MM.1S (cell line): ENCODE measurements at regions not wholly inside any gene's neighbourhood (a gene's known extent, or its start where the extent isn't known, plus 50 kb on each side); places are given as distances from the start of the nearest gene placed in this dataset.

Experiments used
- DNase-seq: peaks from one replicate; pipeline ENCODE4 v3.0.0-alpha.2; 2015
- H2AFZ ChIP-seq: fragments of 300-600 bp; sonication (generic); 2 replicates; pipeline ENCODE4 v1.6.0; 2016; ENCODE audit warnings: antibody characterized with exemption, low read length
- H3F3A ChIP-seq: fragments of 300-600 bp; sonication (generic); 2 replicates; pipeline ENCODE4 v1.6.1; 2016; ENCODE audit warnings: mild to moderate bottlenecking, antibody characterized with exemption, low read length, moderate library complexity, mixed read lengths; ENCODE audit not compliant: insufficient read depth
- H3K27ac ChIP-seq: fragments of 300-600 bp; sonication (generic); 2 replicates; pipeline ENCODE4 v1.5.1; 2016; ENCODE audit warnings: mild to moderate bottlenecking, low read length
- H3K27me3 ChIP-seq: fragments of 300-600 bp; sonication (generic); replicated peaks from 2 replicates; pipeline ENCODE4 v1.6.0; 2016; ENCODE audit warnings: low read length; ENCODE audit not compliant: insufficient read depth
- H3K36me3 ChIP-seq: fragments of 300-600 bp; sonication (generic); replicated peaks from 2 replicates; pipeline ENCODE4 v1.6.1; 2016; ENCODE audit warnings: mild to moderate bottlenecking, low read length, mixed read lengths; ENCODE audit not compliant: insufficient read depth
- H3K4me1 ChIP-seq: fragments of 300-600 bp; sonication (generic); 2 replicates; pipeline ENCODE4 v1.6.1; 2016; ENCODE audit warnings: low read length, mixed read lengths
- H3K4me2 ChIP-seq: fragments of 300-600 bp; sonication (generic); 2 replicates; pipeline ENCODE4 v1.6.0; 2016; ENCODE audit warnings: low read depth, low read length
- H3K4me3 ChIP-seq: fragments of 300-600 bp; sonication (generic); 2 replicates; pipeline ENCODE4 v1.5.1; 2016; ENCODE audit warnings: low read length, mixed read lengths
- H3K79me2 ChIP-seq: fragments of 300-600 bp; sonication (generic); 2 replicates; pipeline ENCODE4 v1.6.1; 2016; ENCODE audit warnings: mixed run types, low read length, mixed read lengths
- H3K9ac ChIP-seq: fragments of 300-600 bp; sonication (generic); 2 replicates; pipeline ENCODE4 v1.6.1; 2016; ENCODE audit warnings: low read length, mixed read lengths
- H3K9me2 ChIP-seq: fragments of 300-600 bp; sonication (generic); replicated peaks from 2 replicates; pipeline ENCODE4 v1.6.1; 2016; ENCODE audit warnings: mild to moderate bottlenecking, low read length, mixed read lengths; ENCODE audit not compliant: insufficient read depth
- H3K9me3 ChIP-seq: fragments of 300-600 bp; sonication (generic); replicated peaks from 2 replicates; pipeline ENCODE4 v1.6.1; 2016; ENCODE audit warnings: mild to moderate bottlenecking, low read length, mixed read lengths; ENCODE audit not compliant: insufficient read depth
- H4K20me1 ChIP-seq: fragments of 300-600 bp; sonication (generic); 2 replicates; pipeline ENCODE4 v1.6.1; 2016; ENCODE audit warnings: mild to moderate bottlenecking, low read length, moderate library complexity, mixed read lengths; ENCODE audit not compliant: insufficient read depth
- EZH2 ChIP-seq: fragments of 300-600 bp; sonication (generic); optimal IDR thresholded peaks from 2 replicates; pipeline ENCODE3; 2017; ENCODE audit warnings: low read depth, mild to moderate bottlenecking, antibody characterized with exemption, low read length, mixed read lengths
- EZH2phosphoT487 ChIP-seq: fragments of 300-600 bp; sonication (generic); IDR thresholded peaks from 2 replicates; pipeline ENCODE4 v1.6.1; 2018; ENCODE audit warnings: antibody characterized with exemption, low read length
- TF ChIP-seq, protein P1 (sequence below): fragments of 300-600 bp; sonication (generic); IDR thresholded peaks from 2 replicates; pipeline ENCODE4 v1.5.1; 2016; ENCODE audit warnings: antibody characterized with exemption, low read length, mixed read lengths

GRCh38 chr17:79160980-79161636, 86.5 kb downstream of the ENGASE start:
- H3K79me2 ChIP-seq = no peaks in the 10 kb centered on the region
- DNase-seq = peak; percentile 8
- H3K9me3 ChIP-seq = no peaks in the 10 kb centered on the region
- H2AFZ ChIP-seq = no peak overlapping the region
- peaks cover 99% of the 10 kb centered on the region for H3K27me3 ChIP-seq
- no peak overlapping the region for H3K4me2 ChIP-seq
- TF ChIP-seq, protein P1, sequence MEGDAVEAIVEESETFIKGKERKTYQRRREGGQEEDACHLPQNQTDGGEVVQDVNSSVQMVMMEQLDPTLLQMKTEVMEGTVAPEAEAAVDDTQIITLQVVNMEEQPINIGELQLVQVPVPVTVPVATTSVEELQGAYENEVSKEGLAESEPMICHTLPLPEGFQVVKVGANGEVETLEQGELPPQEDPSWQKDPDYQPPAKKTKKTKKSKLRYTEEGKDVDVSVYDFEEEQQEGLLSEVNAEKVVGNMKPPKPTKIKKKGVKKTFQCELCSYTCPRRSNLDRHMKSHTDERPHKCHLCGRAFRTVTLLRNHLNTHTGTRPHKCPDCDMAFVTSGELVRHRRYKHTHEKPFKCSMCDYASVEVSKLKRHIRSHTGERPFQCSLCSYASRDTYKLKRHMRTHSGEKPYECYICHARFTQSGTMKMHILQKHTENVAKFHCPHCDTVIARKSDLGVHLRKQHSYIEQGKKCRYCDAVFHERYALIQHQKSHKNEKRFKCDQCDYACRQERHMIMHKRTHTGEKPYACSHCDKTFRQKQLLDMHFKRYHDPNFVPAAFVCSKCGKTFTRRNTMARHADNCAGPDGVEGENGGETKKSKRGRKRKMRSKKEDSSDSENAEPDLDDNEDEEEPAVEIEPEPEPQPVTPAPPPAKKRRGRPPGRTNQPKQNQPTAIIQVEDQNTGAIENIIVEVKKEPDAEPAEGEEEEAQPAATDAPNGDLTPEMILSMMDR = no peak
- no peak for TF ChIP-seq EZH2
- TF ChIP-seq EZH2phosphoT487 = no peak
- H3K9ac ChIP-seq = no peak overlapping the region
- H3K36me3 ChIP-seq = no peaks in the 10 kb centered on the region
- H3K9me2 ChIP-seq = no peaks in the 10 kb centered on the region
- H3F3A ChIP-seq = no peaks in the 10 kb centered on the region
- H3K27ac ChIP-seq = no peak overlapping the region
- H3K4me3 ChIP-seq = no peak overlapping the region
- H3K4me1 ChIP-seq = no peaks in the 10 kb centered on the region
- H4K20me1 ChIP-seq = no peaks in the 10 kb centered on the region

DNA sequence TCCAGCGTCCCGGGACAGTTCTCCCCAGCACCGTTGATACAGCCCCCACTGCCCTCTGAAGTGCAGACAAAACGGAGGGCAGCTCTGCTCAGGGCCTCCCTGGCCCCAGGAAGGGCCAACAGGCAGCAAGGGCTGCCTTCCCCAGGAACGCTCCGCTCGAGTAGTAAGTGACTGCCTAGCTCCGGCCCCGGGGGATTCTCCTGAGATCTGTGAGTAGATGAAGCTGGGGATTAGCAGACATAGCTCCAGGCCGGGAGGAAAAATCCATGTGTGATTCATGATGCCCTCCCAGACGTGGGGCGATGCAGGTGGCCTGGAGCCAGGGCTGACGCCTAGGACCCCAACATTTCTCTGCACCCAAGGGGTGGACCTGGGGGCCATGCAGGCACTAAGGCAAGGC, 85.3 kb downstream of the ENGASE start:
- Histone ChIP-seq H3F3A (no peaks in the 10 kb centered on the region), H3K27ac (no peak overlapping the region), H3K36me3 (no peaks in the 10 kb centered on the region), H3K4me2 (no peak overlapping the region), H3K79me2 (no peaks in the 10 kb centered on the region), H3K27me3 (peaks cover 99% of the 10 kb centered on the region), H3K9me3 (no peaks in the 10 kb centered on the region), H3K9ac (no peak overlapping the region), H3K4me3 (no peak overlapping the region), H3K4me1 (no peaks in the 10 kb centered on the region), H2AFZ (no peak overlapping the region), H4K20me1 (no peaks in the 10 kb centered on the region), H3K9me2 (no peaks in the 10 kb centered on the region)
- TF ChIP-seq, protein P1 = no peak
- TF ChIP-seq EZH2phosphoT487 (no peak), EZH2 (no peak)
- no peak for DNase-seq

DNA sequence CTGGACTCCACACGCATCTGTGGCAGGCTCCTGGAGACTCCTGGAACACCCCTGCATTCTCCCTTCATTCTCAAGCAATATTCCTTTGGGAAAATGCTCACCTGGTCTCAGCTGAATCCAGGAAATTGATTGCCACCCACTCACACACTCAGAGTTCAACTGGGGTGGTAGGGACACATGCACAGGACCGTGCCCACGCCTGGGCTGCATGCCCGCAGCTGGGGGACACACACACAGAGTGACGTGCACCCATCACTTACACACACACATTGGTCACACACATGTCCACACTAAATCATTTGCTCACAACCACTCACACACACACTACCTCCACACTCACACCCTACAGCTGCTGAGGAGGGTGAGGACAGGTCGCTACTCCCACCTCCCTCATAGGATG, 84.8 kb downstream of the ENGASE start:
- Histone ChIP-seq H3K9ac (no peak overlapping the region), H3K4me3 (no peak overlapping the region)

More for the DNA sequence above, 84.8 kb downstream of the ENGASE start:
- Histone ChIP-seq H2AFZ (no peak overlapping the region), H3K79me2 (no peaks in the 10 kb centered on the region), H4K20me1 (no peaks in the 10 kb centered on the region), H3K4me1 (no peaks in the 10 kb centered on the region), H3K9me2 (no peaks in the 10 kb centered on the region), H3K9me3 (no peaks in the 10 kb centered on the region), H3K36me3 (no peaks in the 10 kb centered on the region), H3F3A (no peaks in the 10 kb centered on the region), H3K27me3 (peaks cover 98% of the 10 kb centered on the region), H3K4me2 (no peak overlapping the region), H3K27ac (no peak overlapping the region)
- TF ChIP-seq, protein P1 = no peak
- no peak for TF ChIP-seq EZH2phosphoT487
- no peak for TF ChIP-seq EZH2
- no peak for DNase-seq
